Breast epithelium (tissue), 4 donors: ENCODE measurements at regions not wholly inside any gene's neighbourhood (a gene's known extent, or its start where the extent isn't known, plus 50 kb on each side); places are given as distances from the start of the nearest gene placed in this dataset.

Experiments
- DNase-seq, 2 donors: peaks; one replicate each; pipeline ENCODE4 v3.0.0-alpha.2; 2019; ENCODE audit warnings: low spot score in 2 of 2
- H3K27ac ChIP-seq, 2 donors: fragments of 200-600 bp; sonication (generic) in 1 of 2; one replicate each; pipeline ENCODE4 v1.5.1; 2016 to 2019; ENCODE audit warnings: mild to moderate bottlenecking in 1 of 2
- H3K27me3 ChIP-seq, 2 donors: fragments of 200-600 bp; sonication (generic) in 1 of 2; one replicate each; pipeline versions ENCODE4 v1.5.1 to v1.6.0; 2017 to 2019; ENCODE audit warnings: control low read depth in 1 of 2, mild to moderate bottlenecking in 1 of 2
- H3K36me3 ChIP-seq: fragments of 200-600 bp; one replicate; pipeline ENCODE4 v1.5.1; 2019
- H3K4me1 ChIP-seq, 2 donors: fragments of 200-600 bp; sonication (generic); one replicate each; pipeline ENCODE4 v1.5.1; 2016 to 2019; ENCODE audit warnings: control low read depth in 1 of 2
- H3K4me3 ChIP-seq, 3 donors: fragments of 200-600 bp; sonication (generic); 1 replicate in 2 of 3; 2 replicates in 1 of 3; pipeline ENCODE4 v1.5.1; 2016 to 2019; ENCODE audit warnings: mild to moderate bottlenecking in 3 of 3, moderate library complexity in 2 of 3
- H3K9me3 ChIP-seq, 2 donors: fragments of 200-600 bp; sonication (generic) in 1 of 2; one replicate each; pipeline ENCODE4 v1.5.1; 2016 to 2019; ENCODE audit warnings: control low read depth in 1 of 2
- CTCF ChIP-seq, 3 donors: fragments of 450-650 bp; IDR thresholded peaks; one replicate each; pipeline ENCODE4 v1.5.1; 2016 to 2017; ENCODE audit warnings: antibody characterized with exemption in 3 of 3, mild to moderate bottlenecking in 3 of 3, moderate library complexity in 3 of 3
- POLR2A ChIP-seq: fragments of 450-650 bp; IDR thresholded peaks from one replicate; pipeline ENCODE4 v1.6.1; 2016; ENCODE audit warnings: antibody characterized with exemption, mild to moderate bottlenecking, moderate library complexity
- POLR2AphosphoS5 ChIP-seq, 3 donors: sonication (generic); formaldehyde crosslinking; IDR thresholded peaks; one replicate each; pipeline ENCODE4 v1.6.1; 2017; ENCODE audit warnings: antibody characterized with exemption in 3 of 3
- intact Hi-C: fragments of 100-400 bp; cut with DNase I; formaldehyde crosslinking; loops from one replicate; pipeline ENCODE4 v1.15.1; 2023; ENCODE audit warnings: low total_unique reads

DNA sequence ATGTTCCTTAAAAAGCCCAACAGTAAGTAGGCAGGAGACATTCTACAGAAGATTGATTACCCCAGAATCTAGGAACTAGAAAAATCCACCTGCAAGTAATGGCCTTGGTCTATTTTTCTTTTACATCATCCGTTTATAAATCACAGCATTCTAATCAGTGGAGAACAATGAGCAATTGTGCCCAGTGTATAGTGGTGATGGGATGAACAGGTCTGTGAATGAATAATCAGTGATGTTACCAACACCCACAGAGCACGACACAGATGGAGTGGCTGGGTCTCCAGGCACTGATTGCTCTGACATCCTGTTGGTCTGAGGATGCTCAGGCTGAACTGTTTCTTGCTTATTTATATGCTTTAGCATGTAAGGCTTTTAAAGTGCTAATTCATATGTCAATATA, 1251.2 kb upstream of the CDH8 start:
- Histone ChIP-seq H3K4me1 (no peaks in the 10 kb centered on the region), H3K9me3 (no peaks in the 10 kb centered on the region), H3K27ac (no peak overlapping the region), H3K27me3 (no peaks in the 10 kb centered on the region), H3K4me3 (no peak overlapping the region), H3K36me3 (no peaks in the 10 kb centered on the region)
- TF ChIP-seq POLR2A (no peak), POLR2AphosphoS5 (IDR thresholded peaks at IDR 0.05) (no peak), CTCF (IDR thresholded peaks at IDR 0.05) (no peak)
- no peak for DNase-seq
- intact Hi-C loops, result loop anchor here (5.0 kb wide), 1 partner anchor 310 kb away; no protein-coding TSS in a partner anchor

- TF ChIP-seq CTCF (IDR thresholded peaks at IDR 0.05) (no peak), POLR2AphosphoS5 (IDR thresholded peaks at IDR 0.05) (no peak), POLR2A (no peak)
- no peak for DNase-seq
- Histone ChIP-seq H3K36me3 (no peaks in the 10 kb centered on the region), H3K4me3 (no peak overlapping the region), H3K27me3 (no peaks in the 10 kb centered on the region), H3K9me3 (no peaks in the 10 kb centered on the region), H3K4me1 (no peaks in the 10 kb centered on the region), H3K27ac (no peak overlapping the region)
- intact Hi-C loops, result no loop called here
Observed at GRCh38 chr16:63283721-63284120, 1247.5 kb upstream of the CDH8 start.

DNA sequence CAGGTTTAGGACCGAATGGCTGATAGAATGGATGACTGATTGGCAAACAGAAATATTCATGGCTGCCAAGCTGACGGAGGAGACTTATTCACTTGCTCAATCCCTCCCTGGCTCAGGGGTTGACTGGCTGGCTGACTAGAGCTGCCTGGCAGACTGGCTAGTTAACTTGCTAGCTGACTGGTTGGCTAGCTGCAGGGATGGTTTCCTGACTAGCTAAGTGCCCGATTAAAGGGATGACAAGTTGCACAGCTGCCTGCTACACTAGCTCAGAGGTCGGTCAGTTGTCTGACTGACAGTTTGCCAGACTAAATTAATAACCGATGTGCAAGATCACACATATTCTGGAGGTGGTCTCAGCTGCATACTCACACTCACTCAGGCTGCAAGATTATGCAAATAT, 1208.4 kb upstream of the CDH8 start:
- no peaks in the 10 kb centered on the region for H3K27me3 ChIP-seq
- H3K27ac ChIP-seq, result no peak overlapping the region
- H3K9me3 ChIP-seq, result peaks cover 0 to 5% of the 10 kb centered on the region in 2 donors
- no peaks in the 10 kb centered on the region for H3K4me1 ChIP-seq
- DNase-seq, result no peak
- intact Hi-C loops, result no loop called here
- no peaks in the 10 kb centered on the region for H3K36me3 ChIP-seq
- H3K4me3 ChIP-seq, result no peak overlapping the region
- no peak for TF ChIP-seq POLR2AphosphoS5 (IDR thresholded peaks at IDR 0.05)

GRCh38 chr16:63241497-63242028, 1205.3 kb upstream of the CDH8 start:
- no peak for DNase-seq
- H3K27me3 ChIP-seq, result no peaks in the 10 kb centered on the region
- TF ChIP-seq POLR2AphosphoS5 (IDR thresholded peaks at IDR 0.05) (no peak), POLR2A (no peak), CTCF (IDR thresholded peaks at IDR 0.05) (no peak)
- intact Hi-C loops, result no loop called here
- no peak overlapping the region for H3K4me3 ChIP-seq
- H3K36me3 ChIP-seq, result no peaks in the 10 kb centered on the region
- H3K4me1 ChIP-seq, result no peaks in the 10 kb centered on the region
- no peak overlapping the region for H3K27ac ChIP-seq
- H3K9me3 ChIP-seq, result no peaks in the 10 kb centered on the region

DNA sequence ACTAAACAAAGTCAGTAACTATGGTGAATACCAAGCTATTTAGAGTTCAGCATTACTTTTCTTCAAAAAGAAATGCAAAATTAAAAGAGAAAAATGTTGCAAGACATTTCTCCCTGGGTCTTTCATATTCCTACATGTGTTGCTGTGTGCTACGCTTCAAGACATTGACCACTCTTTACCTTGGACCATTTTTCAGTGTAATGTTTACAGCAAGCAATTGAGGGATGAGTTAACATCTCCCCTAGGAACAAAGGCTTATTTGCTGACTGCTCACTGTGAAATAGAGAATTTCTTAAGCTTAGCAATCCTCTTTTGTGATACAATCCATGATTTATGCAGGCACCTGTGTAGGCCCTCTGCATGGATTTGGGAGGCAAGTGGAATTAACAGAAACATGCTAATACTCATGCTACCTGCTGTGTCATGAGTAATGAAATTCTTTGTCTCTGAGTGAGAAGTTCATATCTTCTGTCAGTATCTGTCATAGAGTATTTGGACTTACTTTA, 1202.9 kb upstream of the CDH8 start:
- no peak for DNase-seq
- no peak for TF ChIP-seq CTCF (IDR thresholded peaks at IDR 0.05)
- no peak for TF ChIP-seq POLR2AphosphoS5 (IDR thresholded peaks at IDR 0.05)
- TF ChIP-seq POLR2A, result no peak
- Histone ChIP-seq H3K27me3 (no peaks in the 10 kb centered on the region), H3K4me1 (no peaks in the 10 kb centered on the region), H3K36me3 (no peaks in the 10 kb centered on the region), H3K9me3 (no peaks in the 10 kb centered on the region), H3K27ac (no peak overlapping the region), H3K4me3 (no peak overlapping the region)
- intact Hi-C loops, result no loop called here
